ENCODE measurements at regions not wholly inside any gene's neighbourhood (a gene's known extent, or its start where the extent isn't known, plus 50 kb on each side); places are given as distances from the start of the nearest gene placed in this dataset.

DNA sequence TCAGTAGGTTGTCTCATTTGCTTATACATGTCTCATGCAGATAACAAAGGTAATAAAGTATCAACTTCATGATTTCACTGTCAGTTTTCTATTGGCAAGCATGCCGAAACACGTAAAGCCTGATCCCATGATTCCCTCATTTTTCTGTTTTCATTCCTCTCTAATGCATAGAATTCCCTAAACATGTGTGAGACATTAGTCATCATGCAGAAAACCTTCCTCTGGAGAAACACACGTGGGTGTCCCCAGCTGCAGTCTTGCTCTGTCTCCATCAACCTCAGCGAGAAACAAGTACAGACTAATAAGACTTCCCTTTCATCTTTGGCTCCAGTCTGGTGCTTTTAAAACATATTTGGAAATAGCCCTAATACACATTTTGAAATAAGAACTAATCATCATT lies 432.7 kb upstream of the VSTM2A start:
- Histone ChIP-seq H3K27me3 (ENCODE audit: control insufficient read depth, insufficient read depth, low read length) (no peaks in the 10 kb centered on the region), H3K79me1 (ENCODE audit: low read depth in 1 of 2, low read length in 2 of 2) (no peaks in the 10 kb centered on the region), H2BK15ac (ENCODE audit: low read depth, low read length) (no peak overlapping the region), H3K18ac (ENCODE audit: low read depth, low read length) (no peak overlapping the region), H2AK5ac (ENCODE audit: low read depth, low read length) (no peak overlapping the region), H2BK5ac (ENCODE audit: low read depth, low read length, poor library complexity, severe bottlenecking) (no peak overlapping the region), H2AK9ac (replicated peaks; ENCODE audit: low read depth, low read length, poor library complexity) (no peak overlapping the region), H4K91ac (ENCODE audit: insufficient read depth, low read depth, low read length) (no peak overlapping the region), H4K20me1 (ENCODE audit: insufficient read depth, low read length) (no peaks in the 10 kb centered on the region), H3K56ac (ENCODE audit: extremely low read depth, insufficient read depth, low read length) (no peak overlapping the region), H3K27ac (ENCODE audit: insufficient read depth, low read length) (no peak overlapping the region), H3K4me3 (ENCODE audit: insufficient read depth, low read depth, low read length) (no peak overlapping the region), H3K4ac (ENCODE audit: low read depth, low read length) (no peak overlapping the region), H3K14ac (replicated peaks; ENCODE audit: low read depth, low read length) (no peak overlapping the region), H3K9ac (ENCODE audit: low read depth, low read length) (no peak overlapping the region), H3K36me3 (ENCODE audit: control insufficient read depth, insufficient read depth, low read length) (no peaks in the 10 kb centered on the region), H2AFZ (replicated peaks; ENCODE audit: low read length, poor library complexity) (no peak overlapping the region), H3K9me3 (ENCODE audit: control insufficient read depth, insufficient read depth, low read length) (peaks cover 9% of the 10 kb centered on the region), H2BK20ac (ENCODE audit: low read depth, low read length) (no peak overlapping the region), H3K23ac (ENCODE audit: low read depth, low read length) (no peak overlapping the region), H4K5ac (ENCODE audit: low read depth, low read length) (no peak overlapping the region), H2BK120ac (ENCODE audit: low read depth, low read length) (no peak overlapping the region), H3K4me2 (ENCODE audit: low read depth, low read length) (no peak overlapping the region), H4K8ac (ENCODE audit: low read depth in 2 of 2, low read length in 2 of 2) (no peak overlapping the region), H3K9me1 (ENCODE audit: insufficient read depth, low read length) (no peaks in the 10 kb centered on the region), H3K4me1 (ENCODE audit: control insufficient read depth, insufficient read depth, low read length) (no peaks in the 10 kb centered on the region)
- no peak for TF ChIP-seq RAD21 (IDR thresholded peaks at IDR 0.05; ENCODE audit: low read length)
- no peak for TF ChIP-seq CHD1 (IDR thresholded peaks at IDR 0.05; ENCODE audit: low read depth, low read length)
- TF ChIP-seq MAFK (IDR thresholded peaks at IDR 0.05; ENCODE audit: low read depth, low read length), result no peak
- no peak for TF ChIP-seq BHLHE40 (IDR thresholded peaks at IDR 0.05; ENCODE audit: low read depth, low read length)
- TF ChIP-seq CTCF (conservative IDR thresholded peaks at IDR 0.05; ENCODE audit: low read depth, low read length), result no peak
- no peak for TF ChIP-seq NFE2L2 (IDR thresholded peaks at IDR 0.05; ENCODE audit: low read depth, low read length)
- TF ChIP-seq POLR2A (IDR thresholded peaks at IDR 0.05; ENCODE audit: low read depth, low read length), result no peak
- no peak for TF ChIP-seq SMC3 (IDR thresholded peaks at IDR 0.05; ENCODE audit: low read depth, low read length)
- TF ChIP-seq FOS (IDR thresholded peaks at IDR 0.05; ENCODE audit: low read depth, low read length), result no peak
- in situ Hi-C loops (cut with MboI; ENCODE audit: low sequenced_read_pairs), result no loop called here
- DNase-seq (no peak), ATAC-seq (ENCODE audit: low read depth) (no peak)
- CTCF ChIA-PET, result no interaction called here
- dilution Hi-C loops (cut with HindIII; ENCODE audit: low sequenced_read_pairs, unreplicated experiment), result no loop called here
- WGBS, 2 experiments (ENCODE audit: extremely low coverage in 2 of 2, insufficient read length in 1 of 2), result 24% methylated on average over 3 of the region's 4 CpGs; no CpG with 5 or more reads in 1 of the 2 experiments
- no TSS peak for BruUV-seq (replicated peaks)
- intact Hi-C loops (cut with micrococcal nuclease), result no loop called here
- POLR2A ChIA-PET (ENCODE audit: unreplicated experiment), result no interaction called here
